ENCODE measurements at regions not wholly inside any gene's neighbourhood (a gene's known extent, or its start where the extent isn't known, plus 50 kb on each side); places are given as distances from the start of the nearest gene placed in this dataset.

DNA sequence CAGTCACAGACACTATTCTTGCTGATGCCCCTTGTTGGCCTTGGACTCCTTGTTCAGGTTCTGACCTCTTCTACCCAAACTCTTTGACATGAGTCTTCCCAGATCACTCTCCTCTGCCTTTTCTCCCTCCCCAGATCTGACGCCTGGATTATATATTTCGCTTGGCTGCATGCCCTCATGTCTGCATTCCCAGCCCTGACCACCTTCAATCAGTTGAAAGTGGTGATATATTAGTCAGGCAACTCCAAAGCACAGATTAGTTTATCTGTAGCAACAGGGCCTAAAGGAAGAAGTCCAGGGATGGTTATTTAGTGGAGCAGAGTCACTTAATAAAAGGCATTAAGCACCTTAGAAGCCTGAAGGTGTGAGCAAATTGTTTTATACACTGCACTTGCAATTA is 110.0 kb upstream of the GUCA2B start:
- no peak for DNase-seq (ENCODE audit: low spot score in 2 of 2)
- H3K9me3 ChIP-seq = no peaks in the 10 kb centered on the region
- no peaks in the 10 kb centered on the region for H3K36me3 ChIP-seq
- TF ChIP-seq, protein P1, sequence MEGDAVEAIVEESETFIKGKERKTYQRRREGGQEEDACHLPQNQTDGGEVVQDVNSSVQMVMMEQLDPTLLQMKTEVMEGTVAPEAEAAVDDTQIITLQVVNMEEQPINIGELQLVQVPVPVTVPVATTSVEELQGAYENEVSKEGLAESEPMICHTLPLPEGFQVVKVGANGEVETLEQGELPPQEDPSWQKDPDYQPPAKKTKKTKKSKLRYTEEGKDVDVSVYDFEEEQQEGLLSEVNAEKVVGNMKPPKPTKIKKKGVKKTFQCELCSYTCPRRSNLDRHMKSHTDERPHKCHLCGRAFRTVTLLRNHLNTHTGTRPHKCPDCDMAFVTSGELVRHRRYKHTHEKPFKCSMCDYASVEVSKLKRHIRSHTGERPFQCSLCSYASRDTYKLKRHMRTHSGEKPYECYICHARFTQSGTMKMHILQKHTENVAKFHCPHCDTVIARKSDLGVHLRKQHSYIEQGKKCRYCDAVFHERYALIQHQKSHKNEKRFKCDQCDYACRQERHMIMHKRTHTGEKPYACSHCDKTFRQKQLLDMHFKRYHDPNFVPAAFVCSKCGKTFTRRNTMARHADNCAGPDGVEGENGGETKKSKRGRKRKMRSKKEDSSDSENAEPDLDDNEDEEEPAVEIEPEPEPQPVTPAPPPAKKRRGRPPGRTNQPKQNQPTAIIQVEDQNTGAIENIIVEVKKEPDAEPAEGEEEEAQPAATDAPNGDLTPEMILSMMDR (IDR thresholded peaks at IDR 0.05) = no peak
- TF ChIP-seq EP300 (IDR thresholded peaks at IDR 0.05) = no peak
- TF ChIP-seq POLR2AphosphoS5 (IDR thresholded peaks at IDR 0.05) = no peak
- no peak for TF ChIP-seq POLR2A (IDR thresholded peaks at IDR 0.05)
- no peak overlapping the region for H3K4me3 ChIP-seq
- 73% methylated on average over 2 of the region's 2 CpGs for WGBS
- H3K4me1 ChIP-seq = no peaks in the 10 kb centered on the region
- H3K27me3 ChIP-seq = peaks cover 3% of the 10 kb centered on the region
- no peak overlapping the region for H3K27ac ChIP-seq

DNA sequence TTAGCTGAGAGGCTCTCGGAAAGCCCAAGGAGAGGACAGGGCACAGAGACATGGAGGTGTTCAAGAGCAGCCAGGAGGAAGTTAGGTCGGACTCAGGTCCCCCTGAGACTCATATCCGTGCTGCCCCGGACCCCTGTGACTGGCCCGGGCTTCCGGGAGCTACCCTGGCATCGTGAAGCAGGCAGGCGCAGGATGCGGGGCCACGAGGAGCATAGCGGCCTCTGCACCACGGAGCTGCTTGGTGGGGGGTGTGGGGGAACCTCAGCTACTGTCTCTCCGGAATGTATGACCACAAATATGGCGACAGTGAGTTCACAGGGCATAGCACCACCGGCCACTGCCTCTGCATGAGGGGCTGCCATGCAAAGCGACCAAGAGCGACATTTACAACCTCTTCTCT is 112.2 kb upstream of the GUCA2B start:
- DNase-seq (ENCODE audit: low spot score in 2 of 2) = no peak
- 91% methylated on average over 13 of the region's 17 CpGs for WGBS
- Histone ChIP-seq H3K27ac (no peak overlapping the region), H3K9me3 (no peaks in the 10 kb centered on the region), H3K27me3 (peaks cover 3% of the 10 kb centered on the region), H3K36me3 (no peaks in the 10 kb centered on the region), H3K4me3 (no peak overlapping the region), H3K4me1 (no peaks in the 10 kb centered on the region)
- TF ChIP-seq POLR2AphosphoS5 (IDR thresholded peaks at IDR 0.05) (no peak), POLR2A (IDR thresholded peaks at IDR 0.05) (no peak), EP300 (IDR thresholded peaks at IDR 0.05) (no peak)
- TF ChIP-seq, protein P1 (IDR thresholded peaks at IDR 0.05) = no peak

DNA sequence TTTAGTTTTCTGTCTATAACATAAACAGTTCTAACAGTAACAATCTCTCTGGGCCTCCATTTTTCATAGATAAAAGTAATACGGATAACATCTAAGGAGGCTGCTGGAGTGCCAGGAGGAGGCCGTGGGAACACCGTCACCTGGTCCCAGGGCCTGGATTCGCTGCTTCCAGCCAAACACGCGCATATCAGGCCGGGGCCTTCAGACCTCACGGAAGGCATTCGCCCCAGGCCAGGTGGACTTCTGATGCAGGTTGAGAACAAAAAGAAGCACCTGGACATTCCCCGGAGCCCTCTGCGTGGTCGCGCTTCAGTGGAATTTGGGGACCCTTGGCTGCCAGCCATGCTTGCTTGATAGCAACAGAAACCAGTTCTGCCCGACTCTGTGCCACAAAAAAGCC is 113.1 kb upstream of the GUCA2B start:
- peaks cover 4% of the 10 kb centered on the region for H3K4me1 ChIP-seq
- no peaks in the 10 kb centered on the region for H3K36me3 ChIP-seq
- no peaks in the 10 kb centered on the region for H3K27me3 ChIP-seq
- no peak overlapping the region for H3K4me3 ChIP-seq
- H3K27ac ChIP-seq = no peak overlapping the region
- WGBS = 91% methylated on average over 6 of the region's 14 CpGs
- no peak for DNase-seq (ENCODE audit: low spot score in 2 of 2)
- TF ChIP-seq EP300 (IDR thresholded peaks at IDR 0.05) (no peak), POLR2A (IDR thresholded peaks at IDR 0.05) (no peak)
- no peaks in the 10 kb centered on the region for H3K9me3 ChIP-seq

DNA sequence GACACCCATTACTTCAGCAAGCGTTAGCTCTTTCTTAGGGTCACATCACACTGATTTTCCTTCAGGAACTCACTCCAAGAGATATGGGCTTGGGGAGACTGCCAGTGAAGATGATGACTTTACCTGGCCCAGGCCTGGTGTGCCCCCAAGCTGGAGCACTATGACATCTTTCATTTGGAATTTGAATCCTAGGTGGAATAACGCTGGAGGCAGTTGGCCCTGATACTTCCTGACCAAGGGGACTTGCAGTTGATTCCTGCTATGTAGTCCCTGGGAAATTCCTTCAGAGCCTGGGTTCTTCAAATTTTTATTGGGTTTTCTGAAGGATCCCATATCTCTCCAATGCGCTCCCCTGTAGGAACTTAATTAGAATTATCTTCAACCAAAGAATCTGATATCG is 114.9 kb upstream of the GUCA2B start:
- Histone ChIP-seq H3K9me3 (no peaks in the 10 kb centered on the region), H3K4me3 (no peak overlapping the region), H3K27ac (no peak overlapping the region), H3K27me3 (no peaks in the 10 kb centered on the region), H3K4me1 (peaks cover 15% of the 10 kb centered on the region), H3K36me3 (no peaks in the 10 kb centered on the region)
- 88% methylated on average over 4 of the region's 4 CpGs for WGBS
- no peak for DNase-seq (ENCODE audit: low spot score in 2 of 2)
- TF ChIP-seq EP300 (IDR thresholded peaks at IDR 0.05) (no peak), POLR2AphosphoS5 (IDR thresholded peaks at IDR 0.05) (no peak), POLR2A (IDR thresholded peaks at IDR 0.05) (no peak)
- TF ChIP-seq, protein P1 (IDR thresholded peaks at IDR 0.05) = no peak

DNA sequence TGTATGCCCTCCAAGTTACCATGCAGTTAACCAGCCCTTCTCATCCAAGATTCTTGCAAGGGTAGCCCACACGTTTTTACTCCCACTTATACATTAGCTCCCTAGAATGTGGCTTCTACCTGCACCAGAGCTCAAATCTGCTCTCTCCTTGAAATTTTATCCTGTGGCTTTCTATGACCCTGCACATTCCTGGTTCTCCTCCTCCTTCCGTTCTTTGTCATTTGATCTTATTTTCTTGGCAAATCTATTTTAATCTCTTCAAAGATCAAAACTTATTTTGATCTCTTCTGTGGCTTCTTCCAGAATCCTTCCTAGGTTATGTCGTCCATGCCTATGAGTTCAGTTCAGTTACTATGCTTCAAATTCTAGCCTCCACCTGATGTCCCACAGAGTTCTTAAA is 115.6 kb upstream of the GUCA2B start:
- DNase-seq (ENCODE audit: low spot score in 2 of 2) = no peak
- TF ChIP-seq POLR2AphosphoS5 (IDR thresholded peaks at IDR 0.05) (no peak), POLR2A (IDR thresholded peaks at IDR 0.05) (no peak)
- H3K27me3 ChIP-seq = peaks cover 5% of the 10 kb centered on the region
- no peaks in the 10 kb centered on the region for H3K36me3 ChIP-seq
- WGBS = 26% methylated on average over 3 of the region's 3 CpGs
- no peaks in the 10 kb centered on the region for H3K9me3 ChIP-seq
- peaks cover 15% of the 10 kb centered on the region for H3K4me1 ChIP-seq
- H3K27ac ChIP-seq = no peak overlapping the region
- H3K4me3 ChIP-seq = no peak overlapping the region

DNA sequence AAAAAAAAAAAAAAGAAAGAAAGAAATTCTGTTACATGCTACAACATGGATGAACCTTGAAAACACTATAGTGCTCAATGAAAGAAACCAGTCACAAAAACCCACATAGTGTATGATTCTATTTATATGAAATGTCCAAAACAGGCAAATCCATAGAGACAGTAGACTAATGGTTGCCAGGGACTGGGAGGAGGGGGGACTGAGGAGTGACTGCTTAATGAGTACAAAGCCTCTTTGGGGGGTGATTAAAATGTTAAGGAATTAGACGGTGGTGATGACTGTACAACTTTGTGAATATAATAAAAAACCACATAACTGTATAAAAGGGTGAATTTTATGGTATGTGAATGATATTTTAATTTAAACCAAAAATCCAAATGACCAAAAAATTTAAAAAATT is 116.0 kb upstream of the GUCA2B start:
- H3K36me3 ChIP-seq = no peaks in the 10 kb centered on the region
- TF ChIP-seq POLR2A (IDR thresholded peaks at IDR 0.05) = no peak
- TF ChIP-seq, protein P1 (IDR thresholded peaks at IDR 0.05) = no peak
- no peak for TF ChIP-seq POLR2AphosphoS5 (IDR thresholded peaks at IDR 0.05)
- TF ChIP-seq EP300 (IDR thresholded peaks at IDR 0.05) = no peak
- H3K9me3 ChIP-seq = no peaks in the 10 kb centered on the region
- H3K4me3 ChIP-seq = no peak overlapping the region
- no peak overlapping the region for H3K27ac ChIP-seq
- H3K4me1 ChIP-seq = peaks cover 15% of the 10 kb centered on the region
- DNase-seq (ENCODE audit: low spot score in 2 of 2) = no peak
- peaks cover 7% of the 10 kb centered on the region for H3K27me3 ChIP-seq
- WGBS = 24% methylated on average over 1 of the region's 1 CpG
